GM18861 (cell line): ENCODE measurements at regions not wholly inside any gene's neighbourhood (a gene's known extent, or its start where the extent isn't known, plus 50 kb on each side); places are given as distances from the start of the nearest gene placed in this dataset.

Experiments
- ATAC-seq: cut with Tn5 transposase; IDR thresholded peaks from one replicate; pipeline ENCODE4 v1.9.1; 2021; ENCODE audit not compliant: unreplicated experiment

DNA sequence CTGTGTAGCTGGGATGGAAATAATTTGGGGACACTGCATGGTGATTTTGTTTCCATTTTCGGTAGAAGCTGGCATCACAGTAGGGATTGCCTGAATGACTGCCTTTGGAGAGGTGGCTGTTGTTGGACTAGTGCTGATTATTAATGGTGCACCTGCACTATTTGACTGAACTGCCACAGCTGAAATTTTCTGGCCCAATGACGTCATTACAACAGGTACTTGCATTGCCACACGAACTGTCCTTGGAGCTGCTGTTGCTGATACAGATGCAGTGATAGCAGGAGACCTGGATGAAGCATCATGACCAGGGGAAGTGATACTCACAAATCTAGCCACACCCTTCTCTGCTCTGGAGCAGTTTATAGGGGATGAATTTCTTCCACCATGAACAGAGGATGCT lies 95.6 kb upstream of the FOXC1 start:
- no peak for ATAC-seq

DNA sequence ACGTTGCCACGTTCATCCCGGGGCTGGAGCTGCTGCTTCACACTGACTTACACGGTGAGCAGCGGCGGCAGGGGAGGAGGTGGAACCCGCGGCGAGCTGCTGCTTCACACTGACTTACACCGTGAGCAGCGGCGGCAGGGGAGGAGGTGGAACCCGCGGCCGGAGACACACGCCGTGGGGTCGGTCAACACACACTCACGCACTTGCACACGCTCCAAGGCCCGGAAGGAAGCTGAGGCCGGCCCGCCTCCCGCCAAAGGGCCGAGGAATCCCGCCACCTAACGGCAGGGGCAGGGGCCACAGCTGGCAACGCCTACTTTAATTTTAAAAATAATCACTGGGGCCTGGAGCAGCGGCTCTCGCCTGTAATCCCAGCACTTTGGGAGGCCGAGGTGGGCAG lies 94.4 kb upstream of the FOXC1 start:
- no peak for ATAC-seq

DNA sequence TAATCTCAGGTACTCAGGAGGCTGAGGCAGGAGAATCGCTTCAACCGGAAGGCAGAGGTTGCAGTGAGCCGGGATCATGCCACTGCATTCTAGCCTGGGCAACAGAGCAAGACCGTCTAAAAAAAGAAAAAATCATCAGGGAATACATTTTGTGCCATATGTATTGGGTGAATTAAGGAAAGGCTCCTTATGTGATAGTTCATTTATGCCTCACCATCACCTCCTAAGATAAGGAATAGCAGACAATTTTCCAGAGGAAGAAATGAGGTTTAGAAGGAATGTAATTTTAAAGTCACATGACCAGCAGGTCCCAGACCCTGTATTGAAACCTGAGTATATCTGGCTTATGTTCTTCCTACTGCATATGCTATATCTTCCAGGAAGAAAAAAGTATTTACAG lies 93.9 kb upstream of the FOXC1 start:
- ATAC-seq = no peak

DNA sequence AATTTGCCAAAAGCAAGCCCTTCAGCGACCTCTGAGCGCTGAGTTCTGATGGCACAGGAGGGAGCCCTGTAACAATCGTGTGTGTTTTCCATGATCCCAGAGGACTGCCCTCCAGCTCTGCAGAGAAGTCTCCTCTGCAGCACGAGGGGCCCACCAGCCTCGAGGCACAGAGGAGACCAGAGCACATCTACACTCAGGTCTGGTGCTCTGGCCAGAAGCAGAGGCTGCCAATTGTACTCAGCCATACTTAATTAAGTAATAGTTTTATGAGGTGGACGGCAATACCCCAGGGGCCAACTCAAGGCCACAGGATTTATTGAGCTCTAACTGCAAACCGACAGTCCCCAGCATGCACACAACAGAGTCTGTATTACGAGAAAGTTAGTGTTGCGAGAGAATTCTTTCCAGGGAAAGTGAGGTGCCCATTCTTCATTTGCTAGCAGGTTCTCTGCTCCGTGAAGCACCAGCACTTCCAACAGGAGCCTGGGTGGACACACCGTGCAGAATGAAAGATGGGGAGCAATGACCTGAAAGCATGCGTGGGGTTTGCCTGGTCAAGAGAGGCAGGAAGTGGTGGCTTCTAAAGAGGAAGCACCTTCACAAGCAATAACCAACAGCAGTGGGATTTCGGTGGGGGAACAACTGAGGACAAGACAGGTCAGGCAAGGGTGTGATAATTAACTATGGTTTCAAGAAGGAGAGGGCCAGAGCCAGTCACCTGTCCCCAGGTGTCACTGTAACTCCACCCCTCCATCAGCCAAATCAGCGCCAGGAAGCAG lies 92.8 kb upstream of the FOXC1 start:
- ATAC-seq = no peak

DNA sequence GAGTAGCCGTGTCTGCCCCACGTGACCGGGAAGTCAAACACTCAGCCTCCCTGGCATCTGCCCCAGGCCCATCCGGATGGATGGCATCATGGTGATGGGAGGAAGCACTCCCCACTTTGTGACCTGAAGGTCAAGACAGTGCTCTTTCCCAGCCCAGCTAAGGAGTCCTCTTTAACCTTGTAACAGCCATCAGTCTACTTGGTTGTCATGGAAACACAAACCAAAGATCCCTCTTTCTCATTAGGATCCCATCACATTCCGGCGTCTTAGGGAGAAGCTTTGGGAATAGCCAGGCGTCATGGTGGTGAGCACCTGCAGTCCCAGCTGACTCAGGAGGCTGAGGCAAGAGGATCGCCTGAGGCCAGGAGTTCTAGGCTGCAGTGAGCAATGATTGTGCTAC lies 90.9 kb upstream of the FOXC1 start:
- ATAC-seq = no peak

DNA sequence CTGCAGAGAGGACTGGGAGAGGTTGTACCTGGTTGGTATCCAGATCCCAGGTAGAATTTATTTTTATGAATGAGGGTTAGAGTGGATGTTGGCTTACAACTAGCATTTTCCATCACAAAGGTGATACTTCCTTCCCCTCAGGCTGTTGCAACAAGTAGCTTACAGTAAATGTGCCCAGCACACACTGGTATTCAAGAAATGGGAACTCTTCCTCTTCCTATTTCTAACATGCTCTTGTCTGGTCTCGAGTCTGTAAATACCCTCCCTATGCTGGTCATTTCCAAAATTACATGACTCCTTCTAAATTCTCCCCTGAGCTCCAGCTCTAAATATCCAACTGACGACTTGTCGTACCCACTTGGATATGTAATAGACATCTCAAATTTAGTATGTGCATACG lies 90.1 kb upstream of the FOXC1 start:
- ATAC-seq = no peak

DNA sequence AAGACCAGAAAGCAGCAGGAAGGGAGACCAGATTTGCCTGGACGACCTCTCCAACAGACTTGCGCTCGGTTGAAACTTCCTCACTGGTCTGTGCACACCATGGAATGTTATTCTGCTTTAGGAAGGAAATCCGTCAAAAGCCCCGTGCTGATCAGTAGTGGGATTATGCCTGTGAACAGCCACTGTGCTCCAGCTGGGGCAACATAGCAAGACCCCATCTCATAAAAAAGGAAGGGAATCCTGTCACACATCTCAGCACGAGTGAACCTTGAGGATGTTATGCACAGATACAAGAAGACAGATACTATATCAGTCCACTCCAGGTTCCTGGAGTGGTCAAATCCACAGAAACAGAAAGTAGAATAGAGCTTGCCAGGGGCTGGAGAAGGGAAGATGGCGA lies 86.9 kb upstream of the FOXC1 start:
- no peak for ATAC-seq

DNA sequence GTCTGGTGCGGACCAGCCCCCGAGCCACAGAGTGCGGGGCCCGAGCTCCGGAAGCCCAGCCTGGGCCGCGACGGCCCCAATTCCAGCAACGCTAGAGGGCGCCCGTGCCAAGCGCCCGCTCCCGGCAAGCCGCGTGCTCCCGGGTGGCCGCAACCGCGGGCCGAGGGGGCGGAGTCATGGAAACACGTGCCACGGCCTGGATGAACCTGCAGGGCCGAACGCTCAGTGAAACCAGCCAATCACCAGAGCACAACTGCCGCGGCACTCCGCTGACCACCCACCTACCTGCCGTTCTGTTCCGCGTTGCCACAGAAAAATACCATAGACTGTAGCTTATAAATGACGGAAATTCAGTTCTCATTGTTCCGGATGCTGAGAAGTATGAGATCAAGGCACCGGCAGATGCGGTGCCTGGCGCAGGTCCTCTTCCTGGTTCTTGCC lies 85.7 kb upstream of the FOXC1 start:
- ATAC-seq = no peak

DNA sequence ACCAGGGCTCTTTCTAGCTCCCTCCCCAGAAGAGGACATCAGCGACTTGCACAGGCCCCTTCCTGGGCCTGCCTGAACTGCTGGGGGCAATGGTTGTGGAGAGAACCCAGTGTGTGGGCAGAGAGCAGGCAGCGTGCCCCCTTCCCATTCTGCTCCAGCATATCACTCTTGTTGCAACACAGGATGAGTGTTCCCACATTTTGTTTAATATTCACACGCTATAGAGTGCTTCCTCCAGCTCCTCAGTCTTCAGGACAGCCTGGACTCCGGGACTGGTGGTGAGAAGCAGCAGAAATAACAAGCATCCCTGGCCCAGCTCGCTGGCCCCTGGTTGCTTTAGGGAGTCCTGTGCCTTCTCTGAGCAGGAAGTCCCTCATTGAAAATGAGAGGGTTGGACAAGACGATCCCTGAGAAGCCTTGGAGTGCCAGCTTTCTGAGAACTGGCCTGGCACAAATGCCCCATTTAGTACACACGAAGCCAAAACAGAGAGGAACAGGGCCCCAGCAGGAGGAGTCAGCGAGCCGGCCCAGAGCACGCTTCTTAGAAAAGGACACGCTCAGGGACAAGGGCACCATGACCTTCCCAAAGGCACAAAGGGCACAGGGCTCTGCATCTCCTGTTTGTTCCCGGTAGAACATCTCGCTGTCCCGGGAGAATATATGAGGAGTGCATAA lies 84.2 kb upstream of the FOXC1 start:
- no peak for ATAC-seq

DNA sequence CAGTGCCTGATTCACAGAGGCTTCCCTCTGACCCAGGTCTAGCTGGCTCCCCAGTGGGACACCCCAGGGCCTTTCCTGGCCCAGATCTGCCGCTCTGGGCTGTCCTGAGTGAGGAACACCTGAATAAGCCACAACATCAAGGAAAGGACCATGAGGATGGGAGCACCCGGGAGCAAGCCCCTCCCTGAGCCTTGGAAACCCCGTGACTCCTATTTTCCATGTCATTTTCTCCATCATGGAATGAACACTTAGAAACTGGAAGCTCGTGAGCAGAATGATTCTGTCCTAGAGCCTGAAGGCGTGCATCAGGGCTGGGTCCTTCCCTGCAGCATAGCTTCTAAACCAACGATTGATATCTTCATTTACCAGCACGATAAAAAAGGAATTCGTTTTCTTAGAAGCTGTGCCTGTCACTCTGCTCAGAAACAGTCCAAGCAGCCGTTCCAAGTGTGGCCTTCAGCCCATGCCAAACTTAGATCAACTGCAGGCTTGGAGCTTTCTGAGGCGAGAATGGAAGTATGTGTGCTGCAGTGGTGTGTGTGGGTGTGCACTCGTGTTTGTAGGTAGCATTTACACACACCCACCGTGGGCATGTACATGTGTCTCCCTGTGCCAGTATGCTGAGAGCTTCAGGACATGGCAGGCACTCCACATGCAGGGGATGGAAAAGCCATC lies 83.2 kb upstream of the FOXC1 start:
- ATAC-seq = no peak

DNA sequence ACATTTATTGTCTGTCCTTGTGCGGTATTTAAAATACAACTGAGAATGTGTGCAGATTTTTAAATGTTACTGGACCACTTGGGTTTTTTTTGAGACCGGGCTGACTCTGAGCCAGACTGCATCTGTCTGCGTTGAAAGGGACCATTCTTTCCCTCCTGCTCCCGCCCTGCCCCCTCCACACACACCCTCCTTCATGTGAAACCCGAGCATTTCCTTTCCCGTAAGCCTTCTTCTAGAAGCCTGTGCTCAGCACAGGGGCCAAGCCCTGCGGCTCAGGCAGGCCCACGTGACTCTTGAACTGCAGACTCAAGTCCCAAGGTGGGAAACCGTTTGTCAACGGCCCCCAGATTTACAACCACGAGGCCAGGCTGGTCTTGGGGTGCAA lies 82.7 kb upstream of the FOXC1 start:
- no peak for ATAC-seq

DNA sequence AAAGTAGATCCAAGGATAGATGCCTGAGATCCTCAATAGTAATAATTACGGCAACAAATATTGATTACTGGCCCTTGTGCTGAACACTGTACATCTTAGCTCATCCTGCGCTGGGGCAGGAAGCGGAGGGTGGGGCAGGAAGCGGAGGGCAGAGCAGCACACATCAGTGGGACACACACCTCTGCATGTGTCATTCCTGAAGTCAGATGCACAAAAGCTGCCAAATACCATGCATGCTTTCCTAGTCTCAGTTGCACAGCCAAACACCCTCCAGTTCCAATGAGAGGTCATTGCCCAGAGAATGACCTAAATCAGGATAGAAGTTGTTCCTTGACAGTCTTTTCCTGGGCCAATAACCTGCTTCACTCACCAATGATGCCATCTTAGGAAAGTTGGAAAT lies 74.4 kb upstream of the FOXC1 start:
- ATAC-seq = no peak

DNA sequence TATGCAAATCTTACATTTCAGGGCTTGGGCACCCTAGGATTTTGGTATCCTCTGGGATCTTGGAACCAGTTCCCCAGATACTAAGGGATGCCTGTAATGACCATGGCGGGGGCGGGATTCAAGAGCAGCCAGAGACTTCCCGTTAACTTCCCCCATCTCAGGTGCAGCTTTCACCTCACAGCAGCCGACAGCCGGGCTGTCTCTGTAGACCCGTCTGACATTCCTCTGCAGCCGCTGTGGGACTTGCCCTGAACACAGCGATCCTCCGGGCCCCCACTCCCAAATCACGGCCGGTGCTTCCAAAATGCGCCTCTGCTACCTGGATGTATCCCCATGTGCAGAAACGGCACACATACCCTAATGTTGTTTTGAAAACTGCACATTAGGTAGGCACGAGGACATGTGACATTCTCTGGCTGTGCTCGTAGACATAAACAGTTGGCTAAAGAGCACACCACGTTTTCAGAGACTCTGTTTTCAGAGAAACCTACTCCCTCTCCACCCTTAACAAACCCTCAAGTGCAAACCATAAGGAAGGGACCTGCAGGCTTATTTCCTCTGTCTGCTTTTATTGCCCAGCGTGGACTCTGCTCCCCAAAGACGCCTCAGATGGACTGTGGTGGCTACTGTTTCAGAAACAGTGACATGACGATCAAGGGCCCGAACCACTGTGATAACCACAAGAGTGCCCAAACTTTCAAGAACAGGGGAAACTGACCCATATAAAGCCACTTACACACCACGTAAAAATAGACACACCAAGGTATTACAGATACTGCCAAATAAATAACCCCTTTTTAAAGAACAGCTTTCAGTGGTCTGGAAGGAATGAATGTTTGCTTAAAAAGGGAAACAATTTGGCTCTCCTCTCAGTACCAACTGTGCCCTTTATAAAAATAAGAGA lies 72.9 kb upstream of the FOXC1 start:
- ATAC-seq = no peak

DNA sequence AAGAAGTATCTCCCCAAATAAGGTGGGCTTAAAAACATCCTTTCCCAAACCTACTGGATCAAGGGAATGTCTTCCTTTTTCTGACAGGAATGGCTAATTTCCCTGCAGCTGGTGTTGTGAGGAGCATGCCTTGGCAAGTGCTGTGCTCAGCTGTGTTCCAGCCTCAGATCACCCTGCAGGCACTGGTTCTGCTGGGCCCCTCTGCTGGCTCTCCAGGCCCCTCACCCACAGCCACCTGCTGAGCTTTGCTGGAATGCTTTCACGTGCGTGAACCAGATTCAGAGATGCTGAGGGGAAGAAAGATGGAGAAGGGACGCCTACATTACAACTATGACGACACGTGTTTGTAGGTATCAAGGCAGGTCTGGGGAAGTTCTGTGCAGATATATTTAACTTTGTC lies 71.3 kb upstream of the FOXC1 start:
- no peak for ATAC-seq

DNA sequence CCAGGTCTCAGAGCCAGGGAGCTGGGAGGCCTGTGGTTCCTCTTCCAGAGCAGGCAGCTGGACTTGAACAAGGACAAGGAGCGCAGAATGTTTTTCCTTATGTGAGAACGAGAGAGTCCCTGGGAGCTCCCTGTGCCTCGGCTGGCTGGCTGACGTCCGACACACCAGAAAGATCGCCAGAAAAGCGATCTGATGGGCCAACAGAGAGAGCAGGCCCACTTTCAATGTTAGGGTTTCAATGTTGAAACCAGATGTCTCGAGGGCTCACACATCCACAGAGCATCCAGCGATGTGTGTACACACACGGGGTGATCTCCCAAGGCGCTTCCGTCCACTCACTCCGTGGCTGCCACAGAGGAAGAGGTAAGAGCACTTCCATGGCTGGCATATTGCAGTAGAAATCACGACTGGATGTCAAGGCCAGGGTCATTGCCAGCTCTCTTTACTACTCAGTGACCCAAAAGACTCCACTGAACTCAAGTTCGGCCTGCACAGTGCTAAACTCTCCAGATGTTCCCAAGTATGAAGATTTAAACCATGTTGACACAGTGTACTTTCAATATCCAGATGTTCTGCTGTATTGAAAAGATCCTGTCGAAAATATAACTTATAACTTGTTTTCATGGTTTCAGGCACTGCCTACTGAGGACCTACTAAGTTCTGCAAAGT lies 70.8 kb upstream of the FOXC1 start:
- ATAC-seq = no peak

DNA sequence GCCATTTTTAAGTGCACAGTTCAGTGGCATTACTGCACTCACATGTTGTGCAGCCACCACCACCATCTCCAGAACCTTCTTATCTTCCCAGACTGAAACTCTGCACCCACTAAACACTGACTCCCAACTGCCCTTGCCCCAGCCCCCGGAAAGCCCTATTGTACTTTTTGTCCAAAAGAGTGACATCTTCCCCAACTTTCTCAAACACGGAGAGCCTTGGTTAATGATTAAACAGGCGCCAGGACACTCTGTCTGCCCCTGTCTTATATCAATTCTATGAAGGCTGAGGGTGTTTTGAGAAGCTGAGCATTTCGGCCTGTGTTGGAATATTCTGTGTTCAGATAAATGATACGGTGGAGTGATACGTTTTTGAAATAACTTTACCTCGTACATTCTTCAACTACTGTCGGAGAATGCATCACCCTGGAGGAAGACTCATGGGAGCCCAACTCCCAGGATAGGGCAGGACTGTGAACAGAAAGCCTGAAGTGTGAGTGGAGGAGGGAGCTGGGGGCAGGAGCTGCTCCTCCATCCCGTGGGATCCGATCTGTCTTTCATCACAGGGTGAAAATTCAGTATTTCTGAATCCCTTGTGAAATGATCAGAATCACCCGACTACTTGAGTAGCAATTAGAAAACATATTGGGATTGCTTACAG lies 68.7 kb upstream of the FOXC1 start:
- ATAC-seq = no peak

DNA sequence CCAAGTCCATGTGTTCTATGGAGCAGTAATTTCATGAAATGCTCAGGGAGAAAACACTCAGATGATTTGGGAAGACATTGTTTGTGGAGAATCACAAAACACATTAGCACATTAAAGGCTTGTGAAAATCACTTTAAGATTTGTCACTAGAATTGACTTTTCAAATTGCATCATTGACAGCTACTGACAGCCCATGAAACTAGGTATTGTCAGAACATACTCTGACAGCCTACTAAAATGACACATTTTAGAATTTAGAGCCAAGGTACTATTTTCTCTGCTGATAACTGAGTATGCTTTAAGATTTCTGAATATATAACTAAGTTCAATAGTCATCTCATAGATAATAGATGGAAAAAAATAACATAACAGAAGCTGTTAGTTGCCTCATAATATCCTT lies 67.4 kb upstream of the FOXC1 start:
- ATAC-seq = no peak

DNA sequence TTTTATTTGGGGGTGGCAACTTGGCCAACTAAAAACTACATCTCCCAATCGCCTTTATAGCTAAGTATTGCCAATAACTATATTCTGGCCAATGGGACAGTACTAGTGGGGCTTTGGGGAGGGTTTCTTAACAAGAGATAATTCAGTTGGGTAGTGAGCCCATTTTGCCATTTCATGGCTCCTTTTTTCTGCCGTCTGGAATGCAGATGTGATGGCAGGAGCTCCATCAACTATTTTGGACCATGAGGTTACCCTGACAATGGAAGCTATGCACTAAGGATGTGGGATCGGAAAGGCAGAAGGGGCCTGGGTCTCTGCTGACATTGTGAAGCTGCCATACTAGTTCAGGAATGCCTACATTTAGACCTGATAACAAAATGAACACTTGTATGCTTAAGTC lies 67.0 kb upstream of the FOXC1 start:
- ATAC-seq = no peak

DNA sequence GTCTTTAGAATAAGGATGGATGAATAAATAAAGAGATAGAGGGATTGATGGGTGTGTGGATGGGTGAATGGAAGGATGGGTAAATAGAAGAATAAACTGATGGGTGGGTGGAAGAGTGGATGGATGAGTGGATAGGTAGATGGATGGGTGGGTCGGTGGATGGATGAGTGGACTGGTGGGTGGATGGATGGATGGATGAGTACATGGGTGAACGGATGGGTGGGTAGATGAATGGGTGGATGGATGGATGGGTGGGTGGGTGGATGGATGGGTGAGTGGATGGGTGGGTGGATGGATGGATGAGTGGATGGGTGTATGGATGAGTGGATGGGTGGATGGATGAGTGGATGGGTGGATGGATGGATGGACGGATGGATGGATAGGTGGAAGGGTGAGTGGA lies 65.7 kb upstream of the FOXC1 start:
- ATAC-seq = no peak

DNA sequence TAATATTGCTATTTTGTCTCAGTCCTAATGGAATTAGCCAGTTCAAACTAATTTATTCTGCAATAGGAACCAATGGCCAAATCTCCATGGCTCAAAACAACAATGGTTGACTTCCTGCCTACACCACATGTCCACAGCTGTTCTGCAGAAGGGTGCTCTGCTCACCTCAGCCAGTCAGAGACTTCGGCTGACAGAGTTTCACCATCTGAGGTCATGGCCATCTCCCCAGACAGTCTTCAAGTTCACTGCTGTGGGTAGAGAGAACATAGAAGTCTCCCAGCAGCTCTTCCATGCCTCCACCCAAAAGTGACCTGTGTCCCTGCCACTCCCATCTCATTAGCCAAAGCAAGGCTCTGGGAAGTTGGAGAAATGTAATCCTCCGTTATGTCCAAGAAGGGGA lies 65.1 kb upstream of the FOXC1 start:
- no peak for ATAC-seq
